ENCODE measurements at regions not wholly inside any gene's neighbourhood (a gene's known extent, or its start where the extent isn't known, plus 50 kb on each side); places are given as distances from the start of the nearest gene placed in this dataset.

DNA sequence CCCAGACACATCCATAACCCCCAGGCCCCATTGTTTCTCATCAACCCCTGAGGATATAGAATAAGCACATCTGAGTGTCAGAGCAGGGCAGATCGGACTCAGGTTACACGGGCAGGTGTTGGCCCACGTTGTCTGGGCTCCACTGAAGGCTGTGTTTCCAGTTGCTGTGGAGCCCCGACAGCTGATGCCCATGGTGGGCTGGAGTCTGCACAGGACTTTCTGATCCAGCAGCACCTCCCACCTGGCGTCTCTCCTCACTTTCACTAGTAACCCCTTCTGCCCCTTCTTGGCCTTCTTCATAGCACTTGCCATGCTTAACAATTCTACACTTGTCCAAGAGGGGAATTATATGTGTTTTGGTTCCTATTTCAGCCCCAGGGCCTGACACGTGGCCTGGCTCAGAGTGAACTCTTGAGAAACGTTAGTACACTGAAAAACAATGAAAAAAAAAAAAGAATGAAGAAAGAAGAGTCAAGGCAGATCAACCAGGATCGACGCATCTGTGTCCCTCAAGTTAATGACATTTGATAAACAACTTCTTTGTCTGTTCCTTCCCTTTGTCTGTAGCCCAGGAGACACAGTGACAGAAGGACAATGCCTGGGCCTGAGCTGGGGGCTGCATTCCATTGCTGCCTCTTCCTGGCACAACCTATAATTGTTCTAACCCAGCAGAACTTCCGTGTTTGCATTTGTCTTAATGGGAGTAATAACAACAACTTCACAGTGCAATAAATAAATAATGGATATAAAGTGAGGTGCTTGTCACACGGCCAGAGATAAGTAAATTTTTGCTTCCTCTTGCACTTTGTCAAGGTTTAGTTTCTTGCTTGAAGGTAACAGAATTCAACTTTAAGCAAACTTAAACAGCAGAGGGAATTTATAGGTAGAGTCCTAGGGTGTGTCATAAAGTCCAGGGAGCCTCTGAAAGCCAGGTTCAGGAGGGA, 224.2 kb upstream of the SSTR4 start:
- H3K4me3 ChIP-seq (ENCODE audit: low read depth, low read length), result no peak overlapping the region
- no peak for TF ChIP-seq CTCF (IDR thresholded peaks at IDR 0.05; ENCODE audit: borderline replicate concordance, insufficient read depth, low read depth, low read length)

- H3K4me3 ChIP-seq (ENCODE audit: low read depth, low read length), result no peak overlapping the region
- TF ChIP-seq CTCF (IDR thresholded peaks at IDR 0.05; ENCODE audit: borderline replicate concordance, insufficient read depth, low read depth, low read length), result no peak
Observed at GRCh38 chr20:22814471-22815205, 220.5 kb upstream of the SSTR4 start.

DNA sequence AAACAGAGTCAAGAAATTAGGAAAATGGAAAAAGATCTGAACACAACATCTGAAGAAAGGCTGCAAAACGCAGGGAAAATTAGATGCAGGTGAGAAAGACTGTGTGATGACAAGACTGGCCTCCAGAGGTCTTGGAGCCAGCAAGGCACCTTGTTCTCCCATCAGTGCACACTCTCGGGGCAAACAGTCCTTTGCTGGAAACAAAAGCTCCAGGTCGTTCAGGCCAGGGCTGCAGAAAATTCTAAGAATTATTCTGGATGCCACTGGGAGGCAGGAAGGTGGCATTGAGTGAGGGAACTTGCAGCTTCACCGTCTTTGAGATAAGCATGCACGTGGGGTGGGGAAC, 219.9 kb upstream of the SSTR4 start:
- H3K4me3 ChIP-seq (ENCODE audit: low read depth, low read length), result no peak overlapping the region
- no peak for TF ChIP-seq CTCF (IDR thresholded peaks at IDR 0.05; ENCODE audit: borderline replicate concordance, insufficient read depth, low read depth, low read length)

DNA sequence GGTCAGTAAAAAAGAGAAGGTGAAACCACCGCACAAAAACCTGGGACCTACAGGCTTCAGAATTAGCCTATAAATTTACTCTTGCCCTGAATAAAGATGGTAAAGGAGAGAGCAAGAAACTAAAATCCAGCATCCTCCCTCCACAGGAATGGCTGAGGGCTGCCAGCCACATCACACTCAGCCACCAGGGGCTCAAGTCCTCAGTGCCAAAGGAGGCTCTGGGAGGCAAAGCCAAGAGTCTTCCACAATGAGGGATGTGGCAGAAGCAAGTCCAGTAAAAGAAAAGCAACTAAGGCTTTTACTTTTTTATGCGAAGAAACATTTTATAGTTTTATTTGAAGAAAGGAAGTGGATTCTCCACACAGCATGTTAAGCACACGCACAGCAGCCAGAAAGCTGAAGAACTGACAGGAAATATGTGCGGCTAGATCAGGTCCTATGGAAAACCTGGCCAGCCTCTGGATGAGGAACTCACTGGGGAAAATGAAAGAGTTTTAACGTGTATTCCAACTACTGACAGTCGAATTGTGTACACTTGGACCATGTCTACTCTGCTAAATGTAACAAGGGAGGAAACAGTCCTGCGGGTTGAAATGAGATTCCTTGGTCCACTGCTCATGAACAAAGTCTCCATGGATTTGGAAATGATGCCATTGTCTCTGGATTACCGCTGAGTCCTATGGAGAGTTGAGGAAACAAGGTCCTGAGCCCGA, 219.4 kb upstream of the SSTR4 start:
- no peak for TF ChIP-seq CTCF (IDR thresholded peaks at IDR 0.05; ENCODE audit: borderline replicate concordance, insufficient read depth, low read depth, low read length)
- no peak overlapping the region for H3K4me3 ChIP-seq (ENCODE audit: low read depth, low read length)

- TF ChIP-seq CTCF (IDR thresholded peaks at IDR 0.05; ENCODE audit: borderline replicate concordance, insufficient read depth, low read depth, low read length), result no peak
- no peak overlapping the region for H3K4me3 ChIP-seq (ENCODE audit: low read depth, low read length)
Observed at GRCh38 chr20:22818636-22819035, 216.5 kb upstream of the SSTR4 start.

DNA sequence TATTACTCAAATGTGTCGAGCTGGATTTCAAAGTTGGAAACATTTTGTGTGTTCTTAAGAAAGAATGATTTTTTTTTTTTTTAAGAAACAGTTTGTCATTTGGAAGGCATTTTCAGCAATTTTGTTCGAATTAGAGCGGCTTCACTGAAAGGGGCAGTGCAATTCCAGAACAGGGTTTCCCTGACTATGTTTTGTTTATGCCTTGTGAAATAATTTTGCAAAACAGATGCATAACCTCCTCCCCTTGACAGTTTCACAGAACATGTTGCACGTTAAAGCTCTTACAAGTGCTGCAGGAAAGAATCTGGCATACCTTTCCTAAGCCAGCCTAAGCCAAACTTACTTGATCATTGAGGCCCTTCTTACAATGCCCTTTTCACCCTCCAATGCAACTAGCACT, 216.0 kb upstream of the SSTR4 start:
- TF ChIP-seq CTCF (IDR thresholded peaks at IDR 0.05; ENCODE audit: borderline replicate concordance, insufficient read depth, low read depth, low read length), result no peak
- H3K4me3 ChIP-seq (ENCODE audit: low read depth, low read length), result no peak overlapping the region

Measured in GM12875 (cell line).